Sciatic nerve (tissue), 2 donors: ENCODE measurements at regions not wholly inside any gene's neighbourhood (a gene's known extent, or its start where the extent isn't known, plus 50 kb on each side); places are given as distances from the start of the nearest gene placed in this dataset.
A peak's percentile ranks its signal among the peaks of the same experiment; 100 is the strongest.

Experiments
- ATAC-seq: fragments of 200-7000 bp; cut with Tn5 transposase; one replicate; pipeline ENCODE4 v1.9.1; 2020; ENCODE audit warnings: mild to moderate bottlenecking, moderate library complexity
- DNase-seq: peaks from one replicate; pipeline ENCODE4 v3.0.0-alpha.2; 2020; ENCODE audit warnings: low spot score
- intact Hi-C: fragments of 100-400 bp; cut with DNase I; formaldehyde crosslinking; loops from one replicate; pipeline ENCODE4 v1.14.2; 2022
- donor health status: DM: no; HTN: no; CAD: no.
- donor health status: DM: no; HTN: no; CAD: no.

DNA sequence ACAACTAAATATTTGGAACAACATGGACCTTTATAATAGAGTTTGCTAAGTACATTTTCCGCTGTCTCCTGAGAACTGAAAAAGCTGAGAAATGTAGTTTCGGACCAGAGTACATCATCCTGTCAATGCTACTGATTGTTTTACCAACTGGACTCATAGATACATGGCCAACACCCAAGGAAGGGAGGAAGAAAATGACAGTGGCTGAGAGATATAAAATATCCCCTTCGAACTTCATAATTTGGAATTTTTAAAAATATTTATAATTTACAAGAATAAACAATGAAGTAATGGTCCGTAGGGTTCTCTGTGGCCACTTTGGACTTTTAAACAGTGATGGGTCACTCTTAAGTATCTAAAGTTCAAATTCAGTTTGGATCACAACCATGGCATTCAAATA, 1042.7 kb downstream of the MCTP2 start:
- DNase-seq = no peak
- peak; percentile 45 for ATAC-seq
- intact Hi-C loops = no loop called here

DNA sequence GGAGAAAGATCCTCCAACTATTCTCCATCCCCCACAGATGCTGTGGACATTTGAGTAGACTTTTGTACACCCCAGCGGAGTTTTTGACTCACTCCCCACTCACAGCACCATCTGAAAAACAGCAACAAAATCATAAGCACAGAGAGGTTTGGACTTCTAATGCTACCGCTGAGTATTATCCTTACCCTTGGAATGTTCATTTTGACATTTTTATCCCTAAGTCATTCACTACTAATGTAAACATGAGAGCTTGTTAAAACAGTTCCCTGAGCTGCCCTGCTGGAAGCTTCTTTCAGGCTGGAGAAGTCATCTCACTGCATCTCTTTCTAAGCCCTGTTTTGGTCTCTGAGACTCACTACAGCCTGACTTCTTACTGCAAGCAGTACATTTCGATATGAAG, 1045.9 kb downstream of the MCTP2 start:
- no peak for ATAC-seq
- intact Hi-C loops = no loop called here
- no peak for DNase-seq

DNA sequence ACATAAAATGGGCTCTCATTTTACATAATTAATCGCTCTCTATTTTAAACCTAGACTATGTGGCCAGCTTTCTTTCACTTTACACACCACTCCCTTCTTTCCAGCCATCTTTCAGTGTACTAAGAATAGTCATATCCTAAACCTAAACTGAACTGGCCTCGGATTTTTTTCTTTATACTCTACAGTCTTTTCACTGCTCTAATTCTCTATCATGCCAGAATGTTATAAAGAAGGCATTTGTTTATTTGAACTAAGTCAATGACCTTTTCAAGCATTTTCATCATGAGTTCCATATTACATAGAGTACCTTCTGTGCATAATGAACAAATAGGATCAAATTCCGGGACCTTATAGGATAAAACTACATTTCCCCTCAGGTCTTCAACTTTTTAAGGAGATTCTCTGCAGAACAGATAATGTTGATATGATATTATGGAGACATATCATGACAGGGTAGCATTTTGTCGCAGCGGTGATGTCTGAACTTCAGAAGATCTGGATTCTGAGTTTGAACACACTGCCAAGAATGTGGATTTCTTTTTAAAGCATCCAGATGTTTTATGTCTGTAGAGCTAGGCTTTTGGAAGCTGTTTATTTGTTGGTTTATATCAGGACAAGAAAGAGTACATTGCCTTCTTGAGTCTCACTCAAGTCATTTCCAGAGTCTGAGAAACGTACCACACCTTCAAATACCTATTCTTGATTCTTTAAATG, 1047.3 kb downstream of the MCTP2 start:
- DNase-seq (no peak), ATAC-seq (no peak)
- intact Hi-C loops = no loop called here

DNA sequence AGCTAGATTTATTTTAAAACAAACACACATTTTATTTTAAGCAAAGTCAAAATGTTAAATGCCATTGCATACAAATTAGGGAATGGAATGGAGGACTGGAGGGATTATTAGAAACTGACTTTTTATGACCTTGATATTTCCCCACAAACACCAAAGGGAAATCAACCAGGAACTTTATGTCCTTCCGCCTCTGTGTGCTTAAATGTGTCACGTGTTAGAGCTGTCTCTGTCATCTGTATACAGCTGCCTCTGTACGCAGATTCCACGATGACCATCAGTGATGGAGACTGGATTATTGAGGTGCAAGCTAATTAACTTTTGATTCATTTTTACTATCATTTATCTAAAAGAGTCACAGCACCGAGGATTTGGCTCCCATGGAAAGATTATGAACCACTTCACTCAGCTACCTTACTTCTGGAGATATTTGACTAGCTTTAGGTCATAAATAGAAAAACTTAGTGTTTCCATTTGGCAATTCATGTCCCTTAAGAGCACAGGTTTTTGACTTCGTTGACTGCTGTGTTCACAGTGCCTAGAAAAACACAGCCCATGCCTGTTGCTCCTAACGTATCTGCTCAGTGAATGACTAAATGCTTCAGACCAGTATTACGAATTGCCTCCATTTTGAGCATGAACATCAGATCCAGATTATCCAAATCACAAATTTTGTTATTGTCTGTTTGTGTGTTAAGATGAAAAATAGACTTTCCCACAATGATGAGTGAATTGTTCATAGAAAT, 1048.1 kb downstream of the MCTP2 start:
- intact Hi-C loops = no loop called here
- peak; percentile 50 for ATAC-seq
- no peak for DNase-seq

DNA sequence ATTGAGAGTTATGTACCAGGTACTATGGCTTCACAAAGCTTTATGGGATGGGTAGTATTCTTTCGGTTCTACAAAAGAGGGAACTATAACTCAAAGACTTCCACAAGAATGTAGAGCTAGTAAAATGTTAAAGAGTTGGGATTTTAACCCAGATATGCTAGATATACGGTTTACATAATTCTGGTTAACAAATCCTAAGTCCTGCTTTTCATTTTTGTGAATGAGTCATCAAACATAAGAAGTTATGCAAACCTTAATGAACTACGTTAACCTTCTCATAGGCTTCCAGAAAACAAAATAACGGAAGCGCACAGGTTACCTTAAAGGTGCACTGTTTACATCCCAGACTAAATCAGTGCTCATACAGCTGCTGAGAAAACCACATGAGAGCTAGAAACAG, 1049.3 kb downstream of the MCTP2 start:
- intact Hi-C loops = no loop called here
- no peak for DNase-seq
- ATAC-seq = no peak

DNA sequence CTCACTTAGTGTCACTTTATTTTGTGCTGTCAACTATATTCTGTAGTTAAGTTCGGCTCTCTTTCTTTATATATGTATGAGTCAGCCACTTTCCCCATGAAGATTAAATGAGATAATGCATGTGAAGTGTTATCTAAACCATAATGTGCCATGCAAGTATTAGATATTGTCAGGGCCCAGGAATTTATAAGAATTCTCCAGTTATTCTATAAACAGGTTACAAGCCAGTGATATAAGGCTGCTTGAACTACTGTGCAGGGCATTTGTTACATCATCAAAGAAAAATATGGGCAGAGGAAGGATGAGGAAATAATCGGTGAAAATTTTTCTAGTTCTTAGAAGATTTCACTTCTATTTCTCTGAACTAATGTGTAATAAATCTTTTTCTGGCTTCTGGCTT, 1049.0 kb upstream of the NR2F2 start:
- peak; percentile 32 for ATAC-seq
- intact Hi-C loops = no loop called here
- DNase-seq = no peak

DNA sequence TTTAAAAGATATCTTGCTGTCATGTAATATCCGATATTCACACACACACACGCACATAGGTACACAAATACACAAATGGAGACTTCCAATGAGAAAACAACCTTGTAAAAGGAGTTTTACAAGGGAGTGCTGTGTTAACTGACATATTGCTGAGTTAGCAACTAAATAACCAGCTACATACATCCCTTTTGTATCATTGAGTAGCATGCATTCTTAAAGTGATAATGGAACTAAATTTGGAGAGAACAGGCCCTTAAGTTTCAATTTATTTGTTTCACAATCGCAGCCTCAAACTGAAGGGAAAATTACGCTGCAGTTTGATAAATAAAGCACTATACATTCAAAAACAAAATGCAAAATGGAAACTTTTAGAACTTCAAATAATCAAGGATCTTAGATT, 1046.0 kb upstream of the NR2F2 start:
- ATAC-seq (no peak), DNase-seq (no peak)
- intact Hi-C loops = no loop called here

DNA sequence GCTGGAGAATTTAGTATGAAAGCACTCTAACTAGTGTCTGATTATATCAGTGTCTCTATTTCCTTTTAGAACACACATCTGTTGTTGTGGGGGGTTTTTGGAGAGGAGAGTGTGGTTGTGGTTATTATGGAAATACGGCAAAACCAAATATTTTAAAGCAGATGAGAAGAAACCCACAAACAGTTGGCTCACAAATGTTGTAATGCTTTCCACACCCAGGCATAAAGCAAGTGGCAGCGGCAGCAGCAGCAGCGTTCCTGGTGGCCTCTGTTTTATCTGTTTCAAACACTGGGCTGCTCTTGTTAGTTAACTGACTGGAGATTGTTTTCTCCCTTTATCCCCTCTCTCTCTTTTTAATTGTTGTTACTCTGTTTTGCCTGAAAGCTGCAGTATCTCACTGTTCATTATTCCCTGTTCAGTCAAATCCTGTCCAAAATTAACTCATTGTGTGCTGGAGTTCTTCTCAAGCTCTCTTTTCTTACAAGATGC, 1045.5 kb upstream of the NR2F2 start:
- intact Hi-C loops = no loop called here
- peak; percentile 44 for ATAC-seq
- DNase-seq = no peak

DNA sequence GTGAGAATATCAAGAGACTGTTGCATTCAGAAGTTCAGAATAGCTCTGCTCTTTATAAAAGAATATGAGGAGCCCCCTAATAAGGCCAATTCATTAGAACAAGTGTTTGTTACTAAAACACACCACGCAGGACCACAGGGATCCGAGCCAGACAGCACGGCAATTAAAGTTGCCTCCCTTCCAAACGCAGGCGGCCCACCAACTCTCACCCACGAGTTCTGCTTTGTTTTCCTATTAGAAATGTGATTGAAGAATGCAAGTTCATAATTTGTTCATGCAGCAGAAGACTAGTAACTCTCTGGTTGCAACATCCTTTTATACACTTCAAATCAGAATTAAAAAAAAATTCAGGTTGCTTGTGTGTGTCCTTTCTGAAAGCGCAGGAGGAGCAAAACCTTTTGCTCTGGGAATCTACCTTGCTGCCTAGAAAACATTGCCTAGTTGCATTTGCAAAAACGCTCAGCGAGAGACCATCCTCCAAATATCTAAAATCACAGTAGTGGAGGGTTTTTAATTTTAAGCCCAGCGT, 1044.1 kb upstream of the NR2F2 start:
- intact Hi-C loops = no loop called here
- ATAC-seq = peak; percentile 38
- no peak for DNase-seq

DNA sequence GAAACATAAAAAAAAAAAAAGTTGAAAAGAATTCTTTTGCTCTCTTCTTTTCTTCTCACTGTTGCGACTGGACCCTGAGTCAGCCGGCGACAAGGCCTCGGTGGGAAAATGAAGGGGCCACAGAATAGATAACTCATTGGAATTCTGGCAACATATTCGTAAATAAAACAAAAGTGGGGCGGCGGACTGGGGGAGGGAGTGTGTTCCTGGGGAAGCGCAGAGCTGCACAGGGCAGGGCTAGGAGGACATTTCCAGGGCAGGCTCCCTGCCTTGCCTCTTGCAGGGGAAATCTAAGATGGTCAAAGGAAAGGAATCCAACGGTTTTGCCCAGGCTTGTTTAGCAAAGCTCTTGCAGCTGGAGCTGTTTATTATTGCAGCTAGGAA, 1042.8 kb upstream of the NR2F2 start:
- intact Hi-C loops = no loop called here
- DNase-seq (no peak), ATAC-seq (peak; percentile 59)

DNA sequence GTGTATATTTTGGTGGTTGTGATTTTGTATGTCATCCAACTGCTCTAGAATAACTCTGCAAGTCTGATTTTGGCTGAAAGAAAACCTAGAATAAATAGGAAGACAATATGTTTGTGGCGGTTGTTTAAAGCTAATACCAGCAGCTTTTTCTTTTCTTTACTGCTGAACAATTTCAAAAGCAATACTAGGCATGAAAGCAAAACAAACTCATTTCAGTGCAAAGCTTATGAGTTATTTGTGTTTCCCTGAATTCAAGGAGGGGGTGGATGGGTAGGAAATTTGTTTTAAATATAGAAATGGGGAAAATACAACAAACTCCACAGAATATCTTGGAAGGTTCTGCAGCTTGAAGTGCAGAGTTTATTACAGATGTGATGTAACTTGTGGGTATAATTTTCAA, 1041.9 kb upstream of the NR2F2 start:
- DNase-seq = no peak
- ATAC-seq = no peak
- intact Hi-C loops = no loop called here

DNA sequence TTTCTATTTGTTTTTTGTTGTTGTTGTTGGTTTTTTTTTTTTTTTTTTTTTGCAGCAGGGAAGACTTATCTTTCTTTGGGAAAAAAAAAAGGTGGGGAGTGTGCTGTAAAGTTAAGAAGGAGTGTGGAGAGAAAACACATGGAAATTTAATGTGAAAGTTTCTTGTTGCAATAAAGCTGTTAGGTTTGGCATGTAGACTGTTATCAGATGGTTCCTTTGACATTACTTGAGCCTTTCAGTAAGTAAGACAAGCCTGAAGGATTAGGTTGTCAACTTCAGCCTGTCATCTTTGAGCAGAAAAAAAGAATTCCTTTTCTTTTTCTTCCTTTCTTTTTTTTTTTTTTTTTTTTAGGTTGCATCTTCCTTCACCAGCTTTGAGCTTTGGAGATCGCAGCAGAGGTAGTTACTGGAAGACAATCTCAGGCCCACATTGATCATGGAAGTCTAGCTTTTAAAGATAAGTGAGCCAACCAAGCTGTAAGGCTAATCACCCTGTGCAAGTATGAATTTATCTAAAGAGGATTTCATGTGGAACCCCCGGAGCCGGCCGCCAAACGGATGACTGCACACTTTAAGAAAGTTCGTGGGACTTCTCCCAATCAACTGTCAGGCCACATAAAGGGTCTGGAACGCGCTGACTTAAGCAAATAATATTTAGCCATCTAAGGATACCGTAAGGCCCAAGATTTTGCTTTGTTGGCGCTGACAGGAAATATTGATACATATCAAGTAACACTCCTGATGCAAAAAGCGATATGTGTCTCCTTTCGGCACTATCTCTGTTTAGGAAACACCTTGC, 1040.1 kb upstream of the NR2F2 start:
- intact Hi-C loops = no loop called here
- no peak for ATAC-seq
- DNase-seq = no peak

DNA sequence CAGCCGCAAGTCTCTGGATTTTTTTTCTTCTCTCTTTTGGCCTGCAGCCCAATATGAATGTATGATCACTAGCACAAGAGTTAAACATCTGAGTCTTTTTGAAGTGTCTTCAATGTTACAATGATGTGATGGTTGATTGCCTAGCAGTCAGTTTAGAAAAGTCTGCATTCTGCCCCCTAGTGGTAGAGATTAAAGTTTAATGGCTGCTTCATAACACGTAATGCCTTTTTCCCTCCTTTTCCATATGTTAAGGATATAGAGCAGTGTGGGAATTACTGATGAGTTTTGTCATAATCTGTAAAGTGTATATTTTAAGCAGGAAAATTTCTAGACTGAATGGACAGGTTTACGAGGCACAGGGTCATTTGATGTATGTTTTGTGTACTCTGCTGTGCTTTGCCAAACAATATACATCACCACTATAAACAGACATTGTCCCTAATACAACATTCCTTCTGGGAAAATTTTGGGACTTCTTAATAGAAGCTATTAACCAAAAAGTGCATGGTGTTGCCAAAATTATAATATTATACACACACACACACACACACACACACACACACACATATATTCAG, 1038.5 kb upstream of the NR2F2 start:
- no peak for DNase-seq
- intact Hi-C loops = no loop called here
- ATAC-seq = no peak

DNA sequence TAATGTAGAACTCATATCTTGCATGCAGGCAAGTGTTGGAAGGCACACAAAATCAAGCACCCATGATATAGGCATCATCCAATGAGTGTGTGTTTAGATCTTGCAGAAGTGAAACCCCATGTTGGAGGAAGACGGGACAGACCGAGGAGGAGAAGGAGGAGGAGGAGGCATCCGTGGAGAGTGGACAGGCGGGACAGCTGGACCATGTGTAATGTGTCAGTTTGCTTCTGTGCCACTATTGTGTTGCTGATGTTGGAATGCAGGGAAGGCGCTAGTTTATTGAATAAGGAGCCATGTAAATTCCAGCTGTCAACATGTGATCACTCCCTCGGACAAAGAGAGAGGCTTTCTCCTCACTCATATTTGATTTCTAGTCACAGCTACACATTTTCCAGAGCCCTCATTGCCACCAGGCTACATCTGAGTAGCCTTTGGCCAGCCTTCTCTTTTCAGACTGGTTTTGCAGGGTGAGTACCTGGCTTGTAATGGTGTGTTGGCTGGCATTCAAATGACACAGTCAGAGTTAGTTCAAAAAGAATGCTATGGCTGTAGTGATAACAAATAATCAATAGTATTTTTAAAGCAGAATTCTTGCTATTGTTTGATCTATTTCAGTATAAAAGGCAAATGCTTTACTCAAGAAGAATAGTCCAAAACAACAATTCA, 1037.6 kb upstream of the NR2F2 start:
- peak; percentile 36 for ATAC-seq
- DNase-seq = no peak
- intact Hi-C loops = no loop called here

DNA sequence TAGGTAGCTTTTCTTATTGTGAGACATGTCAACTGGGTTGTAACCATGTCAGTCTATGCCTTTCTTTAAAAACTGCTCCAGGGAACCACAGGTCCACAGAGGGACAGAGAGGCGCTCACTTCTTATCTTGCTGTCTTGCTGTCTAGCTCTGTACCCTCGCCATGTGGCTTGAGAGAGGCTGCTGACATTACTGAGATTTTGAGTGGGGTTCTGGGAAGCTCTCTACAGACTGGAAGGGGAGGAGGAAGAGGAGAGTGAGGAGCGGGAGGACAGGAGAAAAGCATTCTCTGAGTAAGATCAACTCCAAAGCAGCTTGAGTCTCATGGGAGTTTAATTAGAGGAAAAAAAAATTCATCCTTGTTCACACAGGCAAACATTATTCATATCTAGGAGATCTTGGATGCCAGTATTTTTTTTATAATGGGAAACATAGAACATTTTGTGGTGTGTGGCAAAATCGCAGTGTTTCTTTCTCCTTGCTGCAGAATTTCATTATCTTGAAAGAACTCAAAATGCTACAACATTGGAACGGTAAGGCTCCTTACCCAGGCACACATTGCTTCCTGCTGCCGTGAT, 1037.0 kb upstream of the NR2F2 start:
- ATAC-seq (peak; percentile 48), DNase-seq (no peak)
- intact Hi-C loops = no loop called here

DNA sequence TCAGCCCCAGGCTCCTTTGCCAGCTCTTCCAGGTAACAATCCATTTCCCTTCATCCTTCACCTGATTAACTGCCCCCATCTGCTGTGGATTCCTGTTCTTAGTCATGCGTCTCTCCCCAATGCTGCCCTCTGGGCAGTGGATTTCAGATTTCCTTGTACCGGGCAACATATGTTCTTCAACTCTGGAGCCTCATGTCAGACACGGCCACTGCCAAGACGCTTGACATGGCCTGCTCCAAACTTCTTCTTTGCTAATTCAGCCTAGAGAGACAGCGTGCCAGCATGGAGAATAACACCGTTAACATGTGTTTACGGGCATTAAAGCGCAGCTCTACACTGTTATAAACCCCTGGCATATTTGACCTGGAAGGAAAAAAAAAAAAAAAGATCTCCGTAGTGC, 1035.1 kb upstream of the NR2F2 start:
- no peak for ATAC-seq

DNA sequence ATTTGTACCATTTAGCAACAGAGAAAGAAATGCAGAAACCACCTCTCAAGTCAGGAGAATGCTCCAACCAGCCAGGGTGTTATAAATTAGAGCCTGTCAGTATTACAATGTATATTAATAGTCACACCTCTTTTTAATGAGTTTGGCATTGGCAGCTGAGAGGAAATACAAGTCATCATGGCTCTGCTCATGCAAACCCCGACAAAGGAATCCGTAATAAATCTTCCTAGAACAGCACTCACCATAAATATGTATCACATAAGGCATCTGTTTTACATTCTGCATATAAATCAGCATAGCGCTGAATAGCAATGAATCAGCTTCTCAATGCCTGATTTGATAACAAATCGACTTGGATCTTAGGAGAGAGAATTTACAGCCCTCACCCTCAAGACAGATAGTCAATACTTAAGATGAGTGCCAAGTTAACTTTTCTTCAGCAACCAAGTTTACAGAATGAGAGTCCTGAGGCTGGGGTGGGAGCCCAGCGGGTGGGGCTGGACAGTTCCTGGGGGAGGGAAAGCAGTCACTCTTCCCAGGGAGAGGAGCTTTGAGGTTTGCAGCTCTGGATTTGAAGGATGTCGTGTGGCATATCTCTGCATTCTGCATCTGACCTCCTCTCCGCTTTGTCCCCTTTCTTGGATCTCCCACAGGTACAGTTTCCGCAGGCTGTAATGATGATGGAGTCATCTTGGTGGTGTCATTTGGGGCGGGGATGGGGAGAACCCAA, 1034.4 kb upstream of the NR2F2 start:
- no peak for ATAC-seq
- intact Hi-C loops = loop anchor here (5.0 kb wide), 1 partner anchor 1706 kb away; no protein-coding TSS in a partner anchor
- no peak for DNase-seq

More for the DNA sequence above, 1035.1 kb upstream of the NR2F2 start:
- DNase-seq = no peak
- intact Hi-C loops = loop anchor here (5.0 kb wide), 1 partner anchor 1707 kb away; no protein-coding TSS in a partner anchor

DNA sequence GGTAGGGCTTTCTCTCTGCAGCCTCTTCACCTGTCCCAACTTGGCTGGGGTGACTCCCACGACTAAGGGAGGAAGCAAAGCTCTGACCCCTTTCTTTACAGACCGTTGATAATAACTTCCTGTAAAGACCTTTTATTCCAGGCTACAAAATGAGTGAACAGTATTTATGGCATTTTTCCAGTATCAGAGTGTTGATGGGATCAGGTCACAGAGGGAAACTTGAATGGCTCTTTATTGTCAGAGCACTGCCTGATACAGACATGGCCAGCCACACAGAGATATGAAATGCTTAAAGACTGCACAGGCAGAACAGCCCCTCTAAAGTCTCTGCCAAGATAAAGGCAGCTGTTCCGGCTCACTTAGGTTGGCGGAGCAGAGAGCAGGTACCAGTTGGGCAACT, 1033.9 kb upstream of the NR2F2 start:
- no peak for DNase-seq
- intact Hi-C loops = loop anchor here (5.0 kb wide), 1 partner anchor 1706 kb away; no protein-coding TSS in a partner anchor
- ATAC-seq = peak; percentile 43
